TTC549 (cell line): ENCODE measurements at regions not wholly inside any gene's neighbourhood (a gene's known extent, or its start where the extent isn't known, plus 50 kb on each side); places are given as distances from the start of the nearest gene placed in this dataset.
"Not testable (repeated sequence)": the region's sequence is repeated elsewhere in the genome, so short reads cannot be mapped to it uniquely, and the experiment has no call there.

ENCODE experiments used
- FAIRE-seq: peaks from 2 replicates; lab custom pipeline; 2012; peaks lifted over from hg19 to GRCh38; lab: Jason Lieb, UNC

GRCh38 chr6:9806195-9806594, 608.7 kb downstream of the TFAP2A start:
- no peak for FAIRE-seq

GRCh38 chr6:9801249-9801754, 613.6 kb downstream of the TFAP2A start:
- no peak for FAIRE-seq

- FAIRE-seq, result no peak
These were observed 615.3 kb downstream of the TFAP2A start for GRCh38 chr6:9799582-9799981.

GRCh38 chr6:9796827-9797226, 618.0 kb downstream of the TFAP2A start:
- FAIRE-seq, result no peak

GRCh38 chr6:9795880-9796279, 619.0 kb downstream of the TFAP2A start:
- no peak for FAIRE-seq

- FAIRE-seq, result no peak
These were observed 625.7 kb downstream of the TFAP2A start for GRCh38 chr6:9789201-9789600.

GRCh38 chr6:9784786-9785185, 630.1 kb downstream of the TFAP2A start:
- no peak for FAIRE-seq

- FAIRE-seq, result no peak
These were observed 631.3 kb downstream of the TFAP2A start for GRCh38 chr6:9783567-9783966.

GRCh38 chr6:9766240-9766915, 648.5 kb downstream of the TFAP2A start:
- no peak for FAIRE-seq

GRCh38 chr6:9761220-9761619, 653.7 kb downstream of the TFAP2A start:
- no peak for FAIRE-seq

- FAIRE-seq, result no peak
These were observed 660.4 kb downstream of the TFAP2A start for GRCh38 chr6:9754515-9754914.

- no peak for FAIRE-seq
These were observed 668.9 kb downstream of the TFAP2A start for GRCh38 chr6:9745966-9746365.

- no peak for FAIRE-seq
These were observed 669.4 kb downstream of the TFAP2A start for GRCh38 chr6:9745476-9745875.

- no peak for FAIRE-seq
These were observed 670.8 kb downstream of the TFAP2A start for GRCh38 chr6:9744119-9744518.

- no peak for FAIRE-seq
These were observed 682.8 kb downstream of the TFAP2A start for GRCh38 chr6:9732056-9732455.

- not testable (repeated sequence) for FAIRE-seq
These were observed 689.1 kb downstream of the TFAP2A start for GRCh38 chr6:9725776-9726175.

- no peak for FAIRE-seq
These were observed 697.3 kb downstream of the TFAP2A start for GRCh38 chr6:9717568-9717967.

GRCh38 chr6:9711365-9711764, 703.5 kb downstream of the TFAP2A start:
- no peak for FAIRE-seq

- no peak for FAIRE-seq
These were observed 704.3 kb downstream of the TFAP2A start for GRCh38 chr6:9710574-9710973.

- no peak for FAIRE-seq
These were observed 706.3 kb downstream of the TFAP2A start for GRCh38 chr6:9708600-9708999.

GRCh38 chr6:9704989-9705388, 709.9 kb downstream of the TFAP2A start:
- no peak for FAIRE-seq

GRCh38 chr6:9702914-9703313, 712.0 kb downstream of the TFAP2A start:
- no peak for FAIRE-seq

GRCh38 chr6:9699888-9700287, 715.0 kb downstream of the TFAP2A start:
- FAIRE-seq, result no peak

- FAIRE-seq, result no peak
These were observed 717.5 kb downstream of the TFAP2A start for GRCh38 chr6:9697263-9697931.
